Lung (tissue), 11 donors: ENCODE measurements at regions not wholly inside any gene's neighbourhood (a gene's known extent, or its start where the extent isn't known, plus 50 kb on each side); places are given as distances from the start of the nearest gene placed in this dataset.

ENCODE experiments used
- ATAC-seq: fragments of 200-7000 bp; cut with Tn5 transposase; one replicate; pipeline ENCODE4 v1.9.1; 2020; ENCODE audit warnings: moderate number of reproducible peaks; ENCODE audit not compliant: insufficient read depth, low FRiP score
- DNase-seq, 3 donors: peaks; one replicate each; pipeline ENCODE4 v3.0.0-alpha.2; 2013 to 2017
- H3K27ac ChIP-seq, 2 donors: one replicate each; pipeline ENCODE4 v1.5.1; 2013; ENCODE audit warnings: mild to moderate bottlenecking in 2 of 2, moderate library complexity in 2 of 2, control low read depth in 1 of 2, inconsistent platforms in 1 of 2, low read depth in 1 of 2, low read length in 1 of 2
- H3K27me3 ChIP-seq, 3 donors: one replicate each; pipeline ENCODE4 v1.5.1; 2013; ENCODE audit warnings: low read length in 2 of 3; ENCODE audit not compliant: control insufficient read depth in 3 of 3, insufficient read depth in 3 of 3
- H3K36me3 ChIP-seq, 4 donors: one replicate each; pipeline ENCODE4 v1.5.1; 2013; ENCODE audit warnings: low read length in 4 of 4, mild to moderate bottlenecking in 1 of 4, moderate library complexity in 1 of 4; ENCODE audit not compliant: control insufficient read depth in 4 of 4, insufficient read depth in 4 of 4
- H3K4me1 ChIP-seq, 5 donors: one replicate each; pipeline ENCODE4 v1.5.1; 2013; ENCODE audit warnings: low read length in 5 of 5, mild to moderate bottlenecking in 2 of 5, moderate library complexity in 1 of 5; ENCODE audit not compliant: control insufficient read depth in 5 of 5, insufficient read depth in 5 of 5
- H3K4me3 ChIP-seq: one replicate; pipeline ENCODE4 v1.5.1; 2013; ENCODE audit warnings: mild to moderate bottlenecking, control low read depth, moderate library complexity
- H3K9ac ChIP-seq, 2 donors: one replicate each; pipeline ENCODE4 v1.5.1; 2013; ENCODE audit warnings: low read length in 2 of 2, control low read depth in 1 of 2; ENCODE audit not compliant: insufficient read depth in 1 of 2
- H3K9me3 ChIP-seq, 4 donors: one replicate each; pipeline ENCODE4 v1.5.1; 2013; ENCODE audit warnings: low read length in 3 of 4, mild to moderate bottlenecking in 1 of 4, moderate library complexity in 1 of 4; ENCODE audit not compliant: control insufficient read depth in 4 of 4, insufficient read depth in 3 of 4
- WGBS, 2 donors: extraction: QIAGEN DNeasy Blood & Tissue Kit; methylation state at CpG; one replicate each; pipeline ENCODE4 v1.1.7; 2013; 5-methylcytosine and 5-hydroxymethylcytosine counted together
- TF ChIP-seq, protein P1 (sequence below): IDR thresholded peaks from 2 replicates; pipeline ENCODE4 v1.5.1; 2012; ENCODE audit warnings: mild to moderate bottlenecking; ENCODE audit errors: control extremely low read depth, extremely low read depth
- donor health status: control.
- donor health status: control.
- donor health status: Bipolar disorder and iron deficiency.
- donor health status: healthy.
- donor health status: DM: yes; HTN: yes; CAD: no.

DNA sequence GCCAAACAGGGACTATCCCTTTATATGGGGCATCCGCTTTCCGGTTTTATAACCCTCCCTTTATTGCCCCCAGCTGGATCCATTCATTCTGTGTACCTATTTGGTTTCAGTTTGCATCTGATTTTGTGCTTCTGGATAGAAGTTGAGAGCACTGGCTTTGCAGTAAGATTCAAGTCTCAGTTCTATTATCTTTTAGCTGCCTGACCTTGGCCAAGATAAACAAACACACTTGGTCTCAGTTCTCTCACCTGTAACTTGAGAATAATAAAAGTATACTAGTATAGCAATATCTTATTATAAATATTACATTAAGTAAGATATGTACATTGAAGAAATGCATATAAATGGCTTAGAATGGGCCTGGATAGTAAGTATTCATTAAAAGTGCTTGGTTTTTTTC lies 182.4 kb upstream of the TSHZ2 start:
- no peak overlapping the region for H3K4me3 ChIP-seq
- no peak overlapping the region for H3K9ac ChIP-seq
- no peaks in the 10 kb centered on the region for H3K4me1 ChIP-seq
- H3K36me3 ChIP-seq: no peaks in the 10 kb centered on the region
- no peak for ATAC-seq
- 88 to 92% methylated on average over 2 of the region's 2 CpGs for WGBS, 2 donors
- TF ChIP-seq, protein P1, sequence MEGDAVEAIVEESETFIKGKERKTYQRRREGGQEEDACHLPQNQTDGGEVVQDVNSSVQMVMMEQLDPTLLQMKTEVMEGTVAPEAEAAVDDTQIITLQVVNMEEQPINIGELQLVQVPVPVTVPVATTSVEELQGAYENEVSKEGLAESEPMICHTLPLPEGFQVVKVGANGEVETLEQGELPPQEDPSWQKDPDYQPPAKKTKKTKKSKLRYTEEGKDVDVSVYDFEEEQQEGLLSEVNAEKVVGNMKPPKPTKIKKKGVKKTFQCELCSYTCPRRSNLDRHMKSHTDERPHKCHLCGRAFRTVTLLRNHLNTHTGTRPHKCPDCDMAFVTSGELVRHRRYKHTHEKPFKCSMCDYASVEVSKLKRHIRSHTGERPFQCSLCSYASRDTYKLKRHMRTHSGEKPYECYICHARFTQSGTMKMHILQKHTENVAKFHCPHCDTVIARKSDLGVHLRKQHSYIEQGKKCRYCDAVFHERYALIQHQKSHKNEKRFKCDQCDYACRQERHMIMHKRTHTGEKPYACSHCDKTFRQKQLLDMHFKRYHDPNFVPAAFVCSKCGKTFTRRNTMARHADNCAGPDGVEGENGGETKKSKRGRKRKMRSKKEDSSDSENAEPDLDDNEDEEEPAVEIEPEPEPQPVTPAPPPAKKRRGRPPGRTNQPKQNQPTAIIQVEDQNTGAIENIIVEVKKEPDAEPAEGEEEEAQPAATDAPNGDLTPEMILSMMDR: no peak
- peaks cover 0 to 3% (median 0%) of the 10 kb centered on the region in 3 donors for H3K27me3 ChIP-seq
- DNase-seq: no peak
- no peaks in the 10 kb centered on the region for H3K9me3 ChIP-seq
- no peak overlapping the region for H3K27ac ChIP-seq

DNA sequence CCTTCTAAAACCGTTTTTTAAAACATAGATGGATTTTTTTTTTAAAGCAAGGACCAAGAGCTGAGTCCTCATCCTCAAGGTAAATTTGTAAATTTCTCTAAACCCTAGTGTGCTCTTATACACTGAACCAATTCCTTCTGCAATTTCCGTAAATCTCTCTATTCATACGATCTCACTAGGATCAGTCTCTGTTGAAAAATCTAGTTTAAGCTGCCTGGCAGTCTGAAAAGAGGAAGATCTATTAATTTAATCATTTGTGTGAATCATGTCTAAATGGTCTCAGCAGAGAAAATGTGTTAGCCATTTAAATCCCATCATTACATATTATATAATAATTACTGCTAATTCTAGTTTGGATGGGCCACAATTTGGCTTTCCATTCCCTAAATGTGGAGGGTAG lies 184.2 kb upstream of the TSHZ2 start:
- Histone ChIP-seq H3K4me1 (no peaks in the 10 kb centered on the region), H3K27me3 (peaks cover 0 to 3% (median 0%) of the 10 kb centered on the region in 3 donors), H3K36me3 (no peaks in the 10 kb centered on the region), H3K9ac (no peak overlapping the region), H3K4me3 (no peak overlapping the region), H3K27ac (no peak overlapping the region), H3K9me3 (no peaks in the 10 kb centered on the region)
- TF ChIP-seq, protein P1: no peak
- DNase-seq (no peak), ATAC-seq (no peak)
- 75 to 82% methylated on average over 3 of the region's 3 CpGs for WGBS, 2 donors

DNA sequence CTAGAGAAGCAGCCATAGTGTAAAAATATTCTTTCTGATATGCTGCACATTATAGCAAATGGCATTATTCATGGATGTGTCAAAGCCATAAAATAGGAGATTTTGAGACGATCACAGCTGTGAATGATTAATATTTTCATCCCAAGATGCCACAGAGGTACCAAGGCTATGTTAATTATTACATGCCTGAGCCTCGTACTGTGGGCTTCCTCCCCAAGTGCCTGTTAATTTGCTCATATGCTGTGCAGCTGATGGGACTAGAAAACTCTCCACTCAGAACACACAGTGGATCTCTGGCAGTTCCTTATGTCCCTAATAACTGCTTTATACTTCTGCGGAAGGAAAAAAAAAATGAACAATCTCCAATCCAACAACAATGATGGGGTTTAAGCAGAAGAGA lies 184.9 kb upstream of the TSHZ2 start:
- Histone ChIP-seq H3K9ac (no peak overlapping the region), H3K36me3 (no peaks in the 10 kb centered on the region), H3K9me3 (no peaks in the 10 kb centered on the region), H3K4me3 (no peak overlapping the region), H3K27me3 (peaks cover 0 to 3% (median 0%) of the 10 kb centered on the region in 3 donors), H3K27ac (no peak overlapping the region), H3K4me1 (no peaks in the 10 kb centered on the region)
- ATAC-seq: no peak
- DNase-seq: no peak
- WGBS, 2 donors: 64 to 69% methylated on average over 3 of the region's 3 CpGs
- TF ChIP-seq, protein P1: no peak

DNA sequence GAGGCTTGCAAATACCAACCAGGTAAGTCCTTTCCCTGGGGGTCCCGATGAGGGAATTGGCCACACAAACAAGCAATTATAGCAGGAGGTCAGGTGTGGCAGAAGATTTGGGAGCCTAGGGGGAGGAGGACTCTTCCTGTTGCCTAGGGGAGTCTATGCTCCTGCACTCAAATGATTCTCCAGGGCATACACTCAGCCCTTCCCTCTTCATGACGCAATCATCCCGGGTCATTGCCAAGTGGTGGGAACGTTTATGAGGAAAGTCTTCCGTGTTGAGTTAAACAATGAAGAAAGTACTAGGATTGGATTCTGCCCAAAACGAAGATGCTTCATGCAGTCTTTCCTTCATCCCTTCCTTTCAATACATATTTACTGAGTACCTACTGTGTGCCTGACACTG lies 186.5 kb upstream of the TSHZ2 start:
- H3K9me3 ChIP-seq: no peaks in the 10 kb centered on the region
- no peak overlapping the region for H3K9ac ChIP-seq
- ATAC-seq: no peak
- TF ChIP-seq, protein P1: no peak
- H3K27me3 ChIP-seq: peaks cover 0 to 3% (median 0%) of the 10 kb centered on the region in 3 donors
- 58 to 81% methylated on average over 6 of the region's 6 CpGs for WGBS, 2 donors
- no peak overlapping the region for H3K27ac ChIP-seq
- no peaks in the 10 kb centered on the region for H3K36me3 ChIP-seq
- no peak overlapping the region for H3K4me3 ChIP-seq
- no peaks in the 10 kb centered on the region for H3K4me1 ChIP-seq
- peak; percentile 35 to 72 (median 47) for DNase-seq
